ENCODE measurements at regions not wholly inside any gene's neighbourhood (a gene's known extent, or its start where the extent isn't known, plus 50 kb on each side); places are given as distances from the start of the nearest gene placed in this dataset.

DNA sequence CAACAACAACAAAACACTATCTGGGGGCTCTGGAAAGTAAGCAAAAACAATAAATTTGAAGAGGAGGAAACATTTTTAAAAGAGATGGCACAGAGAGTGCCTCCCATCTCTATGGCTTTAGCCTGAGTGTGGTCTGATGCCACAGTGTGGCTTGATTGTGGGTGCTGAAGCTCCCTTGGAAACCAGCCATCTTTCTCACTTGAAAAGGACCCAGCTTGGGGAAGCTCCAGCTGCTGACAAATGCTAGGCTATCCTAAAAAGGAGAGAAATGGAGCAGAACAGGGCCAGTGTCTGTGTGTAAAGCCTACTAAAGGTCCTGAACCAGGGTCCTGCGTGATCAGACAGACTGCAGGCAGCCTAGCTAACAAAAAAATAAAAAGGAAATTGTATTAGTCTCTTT, 642.0 kb upstream of the PTBP2 start:
- no peak overlapping the region for H3K4me3 ChIP-seq (ENCODE audit: extremely low read depth in 1 of 4, insufficient read depth in 2 of 4, low read depth in 3 of 4, low read length in 4 of 4)
- no peak for FAIRE-seq
- no peak overlapping the region for H3K23ac ChIP-seq (ENCODE audit: insufficient read length)
- no peak overlapping the region for H3K27ac ChIP-seq (ENCODE audit: low read depth, low read length)
- ChIA-PET POLR2A (ENCODE audit: partially characterized antibody) (no interaction called here), CTCF (ENCODE audit: partially characterized antibody) (interaction anchor here (2.6 kb wide), 1 partner anchor 8 kb away, joined by 9 read pairs; no protein-coding TSS in a partner anchor)
- H2AK5ac ChIP-seq (ENCODE audit: low read depth, low read length): no peak overlapping the region
- no peaks in the 10 kb centered on the region for H3K23me2 ChIP-seq (ENCODE audit: low read depth, low read length)
- H4K8ac ChIP-seq (ENCODE audit: extremely low read depth, insufficient read depth, low read length): no peak overlapping the region
- H3K14ac ChIP-seq (ENCODE audit: insufficient read length): no peak overlapping the region
- no peak overlapping the region for H3K18ac ChIP-seq (ENCODE audit: extremely low read depth, low read length)
- WGBS, 2 experiments (ENCODE audit: extremely low coverage in 1 of 2, insufficient coverage in 1 of 2, insufficient read length in 1 of 2, insufficient replicate concordance in 2 of 2, low coverage in 1 of 2, low lambda C conversion rate in 2 of 2, missing lambda C conversion rate in 1 of 2): 100% methylated on average over 1 of the region's 1 CpG; no CpG with 5 or more reads in 1 of the 2 experiments
- H4K20me1 ChIP-seq (replicated peaks in 1 of 2; ENCODE audit: control insufficient read depth in 1 of 2, insufficient read depth in 2 of 2, low read length in 2 of 2): no peaks in the 10 kb centered on the region
- DNase-seq (ENCODE audit: low read depth in 1 of 2, low spot score in 2 of 2): no peak
- H4K91ac ChIP-seq (replicated peaks; ENCODE audit: insufficient read length, low read length): no peak overlapping the region
- TF ChIP-seq TCF12 (IDR thresholded peaks at IDR 0.05; ENCODE audit: low read depth, low read length): no peak
- no peak for TF ChIP-seq PHF8 (conservative IDR thresholded peaks at IDR 0.05; ENCODE audit: low read depth, low read length)
- TF ChIP-seq SP2 (IDR thresholded peaks at IDR 0.05; ENCODE audit: low read length): no peak
- no peak overlapping the region for H3K56ac ChIP-seq (replicated peaks; ENCODE audit: insufficient read length, low read depth, low read length)
- no peak overlapping the region; the same call in 1 of the 2 replicates for H2AFZ ChIP-seq (ENCODE audit: low read length)
- H3K4me2 ChIP-seq (ENCODE audit: insufficient read depth in 1 of 2, low read depth in 2 of 2, low read length in 2 of 2): no peak overlapping the region
- H2BK120ac ChIP-seq (replicated peaks; ENCODE audit: low read depth, low read length): no peak overlapping the region
- H3K9ac ChIP-seq (replicated peaks in 1 of 4; ENCODE audit: extremely low read depth in 1 of 4, low read depth in 3 of 4, low read length in 3 of 4): no peak overlapping the region
- H2BK12ac ChIP-seq (ENCODE audit: low read depth, low read length): no peak overlapping the region
- H3K9me3 ChIP-seq (ENCODE audit: insufficient read depth in 2 of 2, low read depth in 1 of 2, low read length in 1 of 2): peaks cover 0 to 3% of the 10 kb centered on the region in 2 experiments; a peak in 1 of 4 replicates
- H2BK5ac ChIP-seq (ENCODE audit: low read depth, low read length): no peak overlapping the region
- H3K4me1 ChIP-seq (replicated peaks in 1 of 4; ENCODE audit: control insufficient read depth in 3 of 4, insufficient read depth in 4 of 4, low read length in 3 of 4): no peaks in the 10 kb centered on the region
- no peak overlapping the region for H2BK15ac ChIP-seq (ENCODE audit: low read length)
- no peaks in the 10 kb centered on the region for H3K79me2 ChIP-seq (ENCODE audit: control insufficient read depth in 1 of 2, insufficient read depth in 2 of 2, low read length in 2 of 2)
- no peak overlapping the region for H2BK20ac ChIP-seq (ENCODE audit: low read length)
- no peaks in the 10 kb centered on the region for H3K79me1 ChIP-seq (ENCODE audit: low read depth, low read length)
- no peaks in the 10 kb centered on the region for H3K36me3 ChIP-seq (ENCODE audit: control insufficient read depth in 2 of 4, insufficient read depth in 4 of 4, low read length in 3 of 4)
- no peak overlapping the region for H3K4ac ChIP-seq (replicated peaks; ENCODE audit: insufficient read length, low read depth, low read length)
- H4K5ac ChIP-seq (ENCODE audit: insufficient read length, low read depth, low read length): no peak overlapping the region
- no peaks in the 10 kb centered on the region for H3K27me3 ChIP-seq (replicated peaks in 1 of 4; ENCODE audit: control insufficient read depth in 3 of 4, extremely low read depth in 1 of 4, insufficient read depth in 3 of 4, low read length in 3 of 4)

Data from H1 (cell line).